CD14-positive monocyte (primary cell): ENCODE measurements at regions not wholly inside any gene's neighbourhood (a gene's known extent, or its start where the extent isn't known, plus 50 kb on each side); places are given as distances from the start of the nearest gene placed in this dataset.

ENCODE experiments used
- DNase-seq, 3 donors: peaks; one replicate each; pipeline ENCODE4 v3.0.0-alpha.2; 2011 to 2022
- H2AFZ ChIP-seq: 2 replicates; pipeline ENCODE4 v1.6.0; 2012; ENCODE audit warnings: mild to moderate bottlenecking, low read depth, low read length, inconsistent platforms; ENCODE audit not compliant: insufficient read depth, poor library complexity, severe bottlenecking
- H3K27ac ChIP-seq, 2 donors: 1 replicate in 1 of 2; 2 replicates in 1 of 2; pipeline ENCODE4 v1.5.1; 2012 to 2013; ENCODE audit warnings: low read length in 2 of 2, control low read depth in 1 of 2, inconsistent platforms in 1 of 2, low read depth in 1 of 2, mild to moderate bottlenecking in 1 of 2
- H3K27me3 ChIP-seq, 2 donors: one replicate each; pipeline versions ENCODE4 v1.6.0 to v1.6.1; 2011 to 2013; ENCODE audit warnings: low read length in 2 of 2; ENCODE audit not compliant: control insufficient read depth in 2 of 2, insufficient read depth in 2 of 2
- H3K36me3 ChIP-seq, 2 donors: replicated peaks in 1 of 2; 1 replicate in 1 of 2; 2 replicates in 1 of 2; pipeline versions ENCODE4 v1.5.1 to v1.6.1; 2012 to 2013; ENCODE audit warnings: low read length in 2 of 2, control low read depth in 1 of 2, inconsistent platforms in 1 of 2, mild to moderate bottlenecking in 1 of 2; ENCODE audit not compliant: insufficient read depth in 2 of 2, control insufficient read depth in 1 of 2
- H3K4me1 ChIP-seq, 2 donors: 1 replicate in 1 of 2; 2 replicates in 1 of 2; pipeline versions ENCODE4 v1.5.1 to v1.6.1; 2012 to 2013; ENCODE audit warnings: low read length in 2 of 2, control low read depth in 1 of 2, inconsistent platforms in 1 of 2, mild to moderate bottlenecking in 1 of 2, moderate library complexity in 1 of 2; ENCODE audit not compliant: insufficient read depth in 2 of 2, control insufficient read depth in 1 of 2
- H3K4me2 ChIP-seq: replicated peaks from 2 replicates; pipeline ENCODE3; 2012; ENCODE audit warnings: low read length, moderate library complexity, mild to moderate bottlenecking; ENCODE audit not compliant: poor library complexity, severe bottlenecking; ENCODE audit errors: extremely low read depth
- H3K4me3 ChIP-seq, 3 experiments: fragments of 200-600 bp in 1 of 3; sonication (generic) in 1 of 3; replicated peaks in 1 of 3; 1 replicate in 2 of 3; 2 replicates in 1 of 3; pipeline ENCODE4 v1.5.1; 2011 to 2013; ENCODE audit warnings: low read length in 3 of 3, mild to moderate bottlenecking in 3 of 3, control low read depth in 2 of 3, low read depth in 2 of 3, inconsistent platforms in 1 of 3, moderate library complexity in 1 of 3
- H3K79me2 ChIP-seq: 2 replicates; pipeline ENCODE4 v1.6.0; 2012; ENCODE audit warnings: mild to moderate bottlenecking, control low read depth, inconsistent platforms, low read length, moderate library complexity; ENCODE audit not compliant: insufficient read depth
- H3K9ac ChIP-seq: 2 replicates; pipeline ENCODE4 v1.6.0; 2017; ENCODE audit warnings: low read length, mild to moderate bottlenecking; ENCODE audit not compliant: insufficient read depth, poor library complexity, severe bottlenecking
- H3K9me3 ChIP-seq, 2 donors: replicated peaks in 1 of 2; 1 replicate in 1 of 2; 2 replicates in 1 of 2; pipeline versions ENCODE4 v1.5.1 to v1.6.1; 2012 to 2013; ENCODE audit warnings: low read length in 2 of 2, control low read depth in 1 of 2; ENCODE audit not compliant: control insufficient read depth in 1 of 2, insufficient read depth in 1 of 2
- H4K20me1 ChIP-seq: 2 replicates; pipeline ENCODE4 v1.6.0; 2012; ENCODE audit warnings: mild to moderate bottlenecking, low read length, control low read depth, moderate library complexity; ENCODE audit not compliant: insufficient read depth
- H3K27ac Mint-ChIP-seq, 7 donors: one replicate each; pipeline ENCODE4 v1.8.0; 2020; ENCODE audit warnings: mild to moderate bottlenecking in 7 of 7, mixed read lengths in 7 of 7, moderate library complexity in 6 of 7, inconsistent platforms in 2 of 7
- H3K27me3 Mint-ChIP-seq, 3 donors: one replicate each; pipeline ENCODE4 v1.8.0; 2021 to 2022; ENCODE audit warnings: low read depth in 3 of 3, mild to moderate bottlenecking in 3 of 3, mixed read lengths in 3 of 3, moderate library complexity in 3 of 3, inconsistent platforms in 1 of 3
- H3K36me3 Mint-ChIP-seq, 2 donors: one replicate each; pipeline ENCODE4 v1.8.0; 2020; ENCODE audit warnings: mixed read lengths in 2 of 2, inconsistent platforms in 1 of 2, mild to moderate bottlenecking in 1 of 2
- H3K4me1 Mint-ChIP-seq: one replicate; pipeline ENCODE4 v1.8.0; 2020; ENCODE audit warnings: mild to moderate bottlenecking, mixed read lengths
- H3K4me3 Mint-ChIP-seq, 2 donors: one replicate each; pipeline ENCODE4 v1.8.0; 2020; ENCODE audit warnings: mild to moderate bottlenecking in 2 of 2, mixed read lengths in 2 of 2, moderate library complexity in 1 of 2
- H3K9me3 Mint-ChIP-seq, 7 donors: one replicate each; pipeline ENCODE4 v1.8.0; 2020 to 2022; ENCODE audit warnings: mixed read lengths in 7 of 7, mild to moderate bottlenecking in 6 of 7, moderate library complexity in 6 of 7, inconsistent platforms in 2 of 7
- CTCF ChIP-seq: fragments of 200-600 bp; IDR thresholded peaks from one replicate; pipeline ENCODE4 v1.8.0; 2022; ENCODE audit warnings: antibody characterized with exemption, mild to moderate bottlenecking
- WGBS: methylation state at CpG from one replicate; pipeline ENCODE4 v1.1.5; 2013; ENCODE audit warnings: missing lambda C conversion rate; ENCODE audit not compliant: insufficient coverage; 5-methylcytosine and 5-hydroxymethylcytosine counted together
- intact Hi-C, 2 donors: fragments of 100-400 bp; cut with micrococcal nuclease; formaldehyde crosslinking; loops; one replicate each; pipeline versions ENCODE4 v1.15.0 to v1.15.1; 2023

- intact Hi-C loops = no loop called here
- no peak overlapping the region for H3K27ac Mint-ChIP-seq
Measured at GRCh38 chr4:169851750-169852149, 94.0 kb upstream of the HPF1 start.

GRCh38 chr4:169849456-169849855 lies 91.7 kb upstream of the HPF1 start:
- Histone ChIP-seq H2AFZ (no peak overlapping the region), H3K36me3 (no peaks in the 10 kb centered on the region), H3K4me2 (no peak overlapping the region), H3K27ac (no peak overlapping the region), H3K79me2 (no peaks in the 10 kb centered on the region), H3K4me3 (no peak overlapping the region), H3K27me3 (peaks cover 0 to 2% of the 10 kb centered on the region in 2 donors), H3K9ac (no peak overlapping the region), H3K4me1 (no peaks in the 10 kb centered on the region), H4K20me1 (no peaks in the 10 kb centered on the region), H3K9me3 (no peaks in the 10 kb centered on the region)
- no peaks in the 10 kb centered on the region for H3K9me3 Mint-ChIP-seq
- no CpG with 5 or more reads among the region's 2 CpGs for WGBS
- TF ChIP-seq CTCF = no peak
- H3K4me1 Mint-ChIP-seq = no peaks in the 10 kb centered on the region
- H3K27ac Mint-ChIP-seq = no peak overlapping the region
- H3K27me3 Mint-ChIP-seq = peaks cover 0 to 1% (median 0%) of the 10 kb centered on the region in 3 donors
- H3K4me3 Mint-ChIP-seq = no peak overlapping the region
- intact Hi-C loops = no loop called here
- no peaks in the 10 kb centered on the region for H3K36me3 Mint-ChIP-seq
- no peak for DNase-seq

More at GRCh38 chr4:169851750-169852149, 94.0 kb upstream of the HPF1 start:
- no peak for TF ChIP-seq CTCF
- Histone ChIP-seq H3K9me3 (no peaks in the 10 kb centered on the region), H4K20me1 (no peaks in the 10 kb centered on the region), H3K4me2 (no peak overlapping the region), H3K9ac (no peak overlapping the region), H3K4me3 (no peak overlapping the region), H2AFZ (no peak overlapping the region), H3K4me1 (no peaks in the 10 kb centered on the region), H3K36me3 (no peaks in the 10 kb centered on the region), H3K27ac (no peak overlapping the region), H3K27me3 (peaks cover 0 to 2% of the 10 kb centered on the region in 2 donors), H3K79me2 (no peaks in the 10 kb centered on the region)
- peaks cover 0 to 2% (median 0%) of the 10 kb centered on the region in 7 donors for H3K9me3 Mint-ChIP-seq
- no peak overlapping the region for H3K4me3 Mint-ChIP-seq
- DNase-seq = no peak
- no peaks in the 10 kb centered on the region for H3K4me1 Mint-ChIP-seq
- WGBS = no CpG with 5 or more reads among the region's 3 CpGs
- no peaks in the 10 kb centered on the region for H3K36me3 Mint-ChIP-seq
- peaks cover 0 to 1% (median 0%) of the 10 kb centered on the region in 3 donors for H3K27me3 Mint-ChIP-seq
